T-helper 1 cell treated with Interleukin-12 subunit alpha and Interleukin-12 subunit beta and Interleukin-4 antibody, amounts not matched to agents 30 ng/mL and 1 ng/mL, for 36 hours (primary cell): ENCODE measurements at regions not wholly inside any gene's neighbourhood (a gene's known extent, or its start where the extent isn't known, plus 50 kb on each side); places are given as distances from the start of the nearest gene placed in this dataset.
"Not testable (repeated sequence)": the region's sequence is repeated elsewhere in the genome, so short reads cannot be mapped to it uniquely, and the experiment has no call there.

Experiments used
- intact Hi-C: fragments of 100-400 bp; cut with micrococcal nuclease; formaldehyde crosslinking; loops from one replicate; pipeline ENCODE4 v1.15.1; 2024

DNA sequence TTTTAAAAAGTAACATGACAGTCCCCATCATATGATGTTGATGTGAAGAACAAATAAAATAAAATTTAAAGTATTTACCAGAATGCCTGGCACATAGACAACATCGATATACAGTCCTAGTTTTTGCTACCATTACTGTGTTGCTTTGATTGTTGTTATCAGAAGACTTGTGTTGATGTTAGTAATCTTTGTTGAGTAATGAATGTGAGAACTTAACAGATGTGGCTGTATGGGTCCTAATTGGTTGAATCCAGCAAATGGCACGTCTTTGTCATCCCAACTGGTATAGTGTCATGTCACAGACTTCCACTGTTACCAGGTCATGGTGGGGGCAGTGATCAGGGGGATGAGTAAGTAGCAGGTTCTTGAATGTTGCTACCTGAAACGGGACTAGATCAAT, 1151.4 kb upstream of the CDH8 start:
- intact Hi-C loops = no loop called here

DNA sequence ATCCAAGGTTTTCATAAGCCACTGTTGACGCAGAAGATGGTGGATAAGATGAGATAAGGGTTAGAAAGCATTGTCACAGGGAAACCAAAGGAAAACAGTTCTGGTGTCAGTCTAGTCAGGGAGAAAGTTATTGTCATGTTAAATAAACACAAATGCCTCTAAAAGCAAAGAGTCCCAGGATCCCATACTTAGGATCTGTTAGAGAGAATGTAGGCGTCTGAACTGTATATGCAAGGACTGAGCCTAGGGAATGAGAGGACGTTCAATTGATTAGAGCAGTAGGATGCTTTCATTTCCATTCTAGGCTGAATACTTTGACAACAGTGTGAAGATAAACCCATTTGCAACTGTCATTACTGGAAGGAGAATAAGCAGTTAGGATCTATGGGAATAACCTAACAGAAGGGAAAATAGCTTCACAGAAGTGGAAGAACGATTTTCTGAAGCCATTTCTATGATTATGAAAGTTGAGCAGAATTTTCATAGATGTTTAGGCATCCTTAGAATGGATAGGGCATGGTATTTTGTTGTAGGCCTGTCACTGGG, 1149.1 kb upstream of the CDH8 start:
- intact Hi-C loops = no loop called here

DNA sequence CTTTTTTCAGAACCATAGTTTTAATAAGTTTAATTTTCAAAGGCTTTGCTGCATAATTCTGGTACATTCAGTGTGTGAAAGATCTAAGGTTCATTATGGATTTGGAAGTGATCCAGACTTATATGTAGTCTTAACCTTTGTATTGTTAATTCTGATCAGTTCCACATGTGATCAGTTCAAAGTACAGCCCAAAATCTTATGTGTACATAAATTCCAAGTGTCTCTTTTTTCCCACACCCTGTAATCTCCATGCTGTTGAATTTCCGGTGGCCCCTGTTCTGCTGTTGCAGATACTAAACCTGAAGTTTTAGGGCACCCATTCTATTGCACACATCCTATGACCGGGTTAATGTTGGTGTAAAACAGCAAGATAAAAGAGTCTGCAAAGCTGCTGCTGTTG, 1147.5 kb upstream of the CDH8 start:
- intact Hi-C loops = no loop called here

DNA sequence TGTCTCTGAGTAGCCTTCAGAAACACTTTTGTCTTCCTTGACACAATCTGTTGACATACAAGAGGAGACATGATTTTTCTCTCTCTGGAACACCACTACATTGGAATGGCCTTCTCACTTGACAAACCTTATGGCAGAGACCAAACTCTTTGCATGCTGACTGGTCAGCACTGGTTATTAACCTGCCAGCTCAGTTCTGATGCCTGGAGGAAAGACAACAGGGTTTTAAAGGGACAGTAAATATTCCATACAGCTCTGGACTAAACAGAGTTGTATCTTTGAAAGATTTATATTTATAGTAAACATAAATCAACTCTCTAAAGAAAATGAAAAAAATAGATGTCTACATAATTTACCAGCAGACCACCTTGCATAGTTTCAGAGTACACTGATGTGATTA, 1139.1 kb upstream of the CDH8 start:
- intact Hi-C loops = no loop called here

DNA sequence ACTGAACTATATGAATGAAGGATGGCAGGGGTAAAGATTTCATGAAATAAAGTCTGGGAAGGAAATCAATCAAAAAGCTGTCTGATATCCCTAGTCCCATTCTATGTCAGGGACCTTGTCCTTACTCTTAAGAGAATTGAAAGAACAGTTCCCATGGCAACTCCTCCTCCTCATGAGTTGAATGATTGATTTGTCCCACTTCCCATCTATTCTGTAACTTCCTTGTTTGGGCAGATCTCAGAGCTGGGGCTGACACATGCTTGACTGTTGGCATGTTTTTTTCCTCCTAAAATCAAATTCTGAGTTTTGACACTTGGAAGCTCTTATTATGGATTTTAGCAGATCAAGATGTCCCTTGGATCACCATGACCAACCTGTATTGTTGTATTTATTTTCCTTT, 1138.6 kb upstream of the CDH8 start:
- intact Hi-C loops = no loop called here

DNA sequence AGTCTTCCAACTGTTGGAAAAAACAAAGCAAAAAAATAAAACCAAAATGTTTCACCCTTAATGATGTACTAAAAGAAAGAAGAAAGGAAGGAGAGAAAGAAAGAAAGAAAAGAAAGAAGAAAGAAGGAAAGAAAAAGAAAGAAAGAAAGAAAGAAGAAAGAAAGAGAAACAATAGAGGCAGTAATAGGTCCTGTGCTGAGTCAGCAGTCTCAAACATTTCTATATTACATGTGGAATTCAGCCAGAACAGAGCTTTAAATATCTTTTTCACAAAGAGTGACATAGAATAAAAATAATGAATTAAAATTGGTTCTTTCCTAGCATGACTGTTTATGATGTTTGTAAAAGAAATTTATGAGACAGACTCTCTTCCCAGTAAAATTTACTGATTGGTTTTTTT, 1135.3 kb upstream of the CDH8 start:
- intact Hi-C loops = no loop called here

DNA sequence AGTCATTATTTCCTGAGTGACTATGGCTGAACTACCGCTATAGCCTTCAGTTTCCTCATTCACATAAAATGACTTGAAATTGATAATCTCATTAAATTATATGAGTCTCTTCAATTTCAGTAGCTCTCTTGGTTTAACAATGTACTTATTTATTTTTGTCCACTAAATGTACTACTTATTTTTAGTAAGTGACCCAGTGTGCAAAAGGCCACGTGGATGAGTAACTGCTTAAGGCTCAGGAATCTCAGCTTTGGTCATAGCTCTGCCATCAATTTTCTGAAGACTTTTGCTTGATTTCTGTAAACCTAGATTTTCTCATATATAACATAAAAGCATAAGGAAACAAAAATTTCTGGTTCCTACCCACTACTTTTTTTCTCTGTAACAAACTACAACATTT, 1132.9 kb upstream of the CDH8 start:
- intact Hi-C loops = no loop called here

DNA sequence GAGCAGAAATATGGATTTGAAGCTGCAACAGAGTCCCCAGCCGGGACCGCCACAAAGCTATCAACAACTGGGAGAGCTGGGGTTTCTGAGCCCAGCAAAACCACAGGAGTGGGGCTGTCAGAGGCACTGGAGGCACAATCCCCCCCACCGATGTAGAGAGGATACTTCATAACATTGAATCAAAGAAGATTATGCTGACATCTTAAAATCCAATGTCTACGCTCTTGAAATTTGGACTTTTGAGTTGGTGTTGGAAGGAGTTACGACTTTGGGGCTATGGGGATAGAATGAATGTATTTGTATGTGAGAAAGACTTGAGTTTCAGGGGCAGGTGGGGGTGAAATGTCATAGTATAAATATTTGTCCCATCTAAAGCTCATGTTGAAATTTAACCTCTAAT, 1121.6 kb upstream of the CDH8 start:
- intact Hi-C loops = no loop called here

DNA sequence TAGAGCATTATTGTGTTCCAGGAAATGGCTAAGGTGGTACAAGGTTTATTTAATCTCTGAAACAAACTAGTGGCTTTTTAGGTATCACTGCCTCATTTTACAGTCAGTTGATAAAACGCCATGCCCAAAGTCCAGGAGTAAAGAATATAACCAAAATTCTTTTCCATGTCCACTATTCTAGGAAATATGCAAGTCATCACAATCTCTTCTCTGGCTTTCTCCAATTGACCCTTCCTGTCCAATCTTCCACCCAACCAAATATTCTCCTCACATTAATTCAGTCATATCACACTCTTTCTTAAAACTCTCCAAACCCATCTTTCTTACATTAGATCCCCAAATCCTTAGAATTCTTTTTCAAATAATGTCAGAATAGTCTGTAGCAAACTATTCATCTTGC, 1110.0 kb upstream of the CDH8 start:
- intact Hi-C loops = no loop called here

DNA sequence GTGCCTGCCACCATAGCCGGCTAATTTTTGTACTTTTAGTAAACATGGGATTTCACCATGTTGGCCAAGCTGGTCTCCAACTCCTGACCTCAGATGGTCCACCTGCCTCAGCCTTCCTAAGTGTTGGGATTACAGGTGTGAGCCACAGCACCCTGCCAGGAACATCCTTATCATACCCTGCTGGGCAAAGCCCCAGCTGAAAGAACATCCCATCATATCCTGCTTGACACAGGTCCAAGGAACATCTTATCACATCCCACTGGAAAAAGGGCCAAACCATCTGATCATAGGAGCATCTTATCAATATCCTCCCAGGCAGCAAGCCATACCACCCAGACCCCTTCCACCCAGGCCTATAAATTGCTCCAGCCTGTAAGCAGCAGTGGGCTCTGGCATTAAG, 1109.2 kb upstream of the CDH8 start:
- intact Hi-C loops = no loop called here

DNA sequence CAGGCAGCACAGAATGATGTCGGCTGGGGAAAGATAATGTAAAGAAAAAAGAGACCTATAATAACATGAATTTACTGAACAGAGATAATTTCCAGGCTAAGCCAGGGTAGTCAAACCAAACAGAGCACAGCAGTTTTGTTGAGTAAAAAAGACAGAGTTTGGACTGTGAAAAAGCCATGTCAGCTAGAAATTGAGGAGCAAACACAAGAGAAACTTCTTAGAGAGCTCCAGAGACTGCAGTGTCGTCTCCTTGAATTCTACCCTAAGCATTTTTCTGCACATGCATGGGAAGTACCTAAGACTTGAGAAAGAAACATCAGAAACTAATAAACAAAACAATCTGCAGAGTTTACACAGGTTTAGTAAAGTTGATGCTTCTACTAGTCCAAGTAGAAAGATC, 1098.8 kb upstream of the CDH8 start:
- intact Hi-C loops = no loop called here

DNA sequence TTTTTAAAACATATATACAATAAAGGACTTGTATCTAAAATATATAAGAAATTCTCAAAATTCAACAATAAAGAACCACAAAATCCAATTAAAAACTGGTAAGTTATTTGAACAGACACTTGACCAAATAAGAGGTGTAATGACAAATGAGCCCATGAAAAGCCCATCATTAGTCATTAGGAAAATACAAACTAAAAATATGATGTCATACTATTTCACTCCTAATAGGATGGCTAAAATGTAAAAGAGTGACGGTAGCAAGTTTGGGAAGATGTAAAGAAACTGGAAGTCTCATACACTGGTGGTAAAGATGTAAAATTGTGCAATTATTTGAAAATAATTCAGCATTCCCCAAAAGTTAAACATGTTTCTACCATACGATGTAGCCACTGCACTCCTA, 1095.3 kb upstream of the CDH8 start:
- intact Hi-C loops = no loop called here

DNA sequence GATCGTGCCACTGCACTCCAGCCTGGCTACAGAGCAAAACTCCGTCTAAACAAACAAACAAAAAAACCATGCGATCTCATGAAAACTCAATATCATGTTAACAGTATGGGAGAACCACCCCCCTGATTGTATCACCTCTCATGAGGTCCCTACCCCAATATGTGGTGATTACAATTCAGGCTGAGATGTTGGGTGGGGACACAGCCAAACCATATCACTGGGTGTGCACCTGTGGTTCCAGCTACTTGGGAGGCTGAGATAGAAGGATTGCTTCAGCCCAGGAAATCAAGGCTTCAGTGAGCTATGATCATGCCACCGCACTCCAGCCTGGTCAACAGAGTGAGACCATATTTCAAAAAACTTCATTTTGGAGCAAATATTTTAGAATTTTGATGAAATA, 1094.7 kb upstream of the CDH8 start:
- intact Hi-C loops = no loop called here

DNA sequence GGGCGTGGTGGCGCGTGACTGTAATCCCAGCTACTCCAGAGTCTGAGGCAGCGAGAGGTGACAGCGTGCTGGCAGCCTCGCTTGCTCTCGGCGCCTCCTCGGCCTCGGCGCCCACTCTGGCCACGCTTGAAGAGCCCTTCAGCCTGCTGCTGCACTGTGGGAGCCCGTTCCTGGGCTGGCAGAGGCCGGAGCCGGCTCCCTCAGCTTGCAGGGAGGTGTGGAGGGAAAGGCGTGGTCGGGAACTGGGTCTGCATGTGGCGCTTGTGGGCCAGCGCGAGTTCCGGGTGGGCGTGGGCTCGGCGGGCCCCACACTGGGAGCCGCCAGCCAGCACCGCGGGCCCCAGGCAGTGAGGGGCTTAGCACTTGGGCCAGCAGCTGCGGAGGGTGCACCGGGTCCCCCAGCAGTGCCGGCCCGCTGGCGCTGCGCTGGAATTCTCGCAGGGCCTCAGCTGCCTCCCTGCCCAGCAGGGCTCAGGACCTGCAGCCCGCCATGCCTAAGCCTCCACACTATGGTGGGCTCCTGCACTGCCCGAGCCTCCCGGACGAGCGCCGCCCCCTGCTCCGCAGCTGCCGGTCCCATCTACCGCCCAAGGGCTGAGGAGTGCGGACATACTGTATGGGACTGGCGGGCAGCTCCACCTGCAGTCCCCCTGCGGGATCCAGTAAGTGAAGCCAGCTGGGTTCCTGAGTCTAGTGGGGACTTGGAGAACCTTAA, 1093.3 kb upstream of the CDH8 start:
- intact Hi-C loops = no loop called here

DNA sequence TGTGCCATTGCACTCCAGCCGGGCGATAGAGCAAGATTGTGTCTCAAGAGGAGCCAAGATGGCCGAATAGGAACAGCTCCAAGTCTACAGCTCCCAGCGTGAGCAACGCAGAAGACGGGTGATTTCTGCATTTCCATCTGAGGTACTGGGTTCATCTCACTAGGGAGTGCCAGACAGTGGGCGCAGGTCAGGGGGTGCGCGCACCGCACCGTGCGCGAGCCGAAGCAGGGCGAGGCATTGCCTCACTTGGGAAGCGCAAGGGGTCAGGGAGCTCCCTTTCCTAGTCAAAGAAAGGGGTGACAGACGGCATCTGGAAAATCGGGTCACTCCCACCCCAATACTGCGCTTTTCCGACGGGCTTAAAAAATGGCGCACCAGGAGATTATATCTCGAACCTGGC, 1083.7 kb upstream of the CDH8 start:
- intact Hi-C loops = not testable (repeated sequence)

DNA sequence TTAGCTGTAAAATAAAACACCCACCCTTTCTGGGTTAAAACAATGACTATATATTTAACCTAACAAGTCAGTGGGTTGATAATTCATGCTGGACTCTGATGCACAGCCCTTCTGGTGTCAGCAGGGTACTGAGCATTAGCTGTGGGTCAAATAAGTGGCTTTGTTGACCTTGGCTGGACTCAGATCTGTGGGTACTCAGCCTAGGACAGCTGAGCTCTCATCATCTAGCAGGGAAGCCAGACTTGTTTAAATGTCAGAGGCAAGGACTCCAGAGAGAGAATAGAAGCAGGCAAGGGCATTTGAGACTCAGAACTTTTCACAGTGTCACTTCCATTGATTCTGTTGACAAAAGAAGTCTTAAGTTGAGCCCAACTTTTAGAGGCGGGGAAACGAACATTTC, 1063.8 kb upstream of the CDH8 start:
- intact Hi-C loops = no loop called here

DNA sequence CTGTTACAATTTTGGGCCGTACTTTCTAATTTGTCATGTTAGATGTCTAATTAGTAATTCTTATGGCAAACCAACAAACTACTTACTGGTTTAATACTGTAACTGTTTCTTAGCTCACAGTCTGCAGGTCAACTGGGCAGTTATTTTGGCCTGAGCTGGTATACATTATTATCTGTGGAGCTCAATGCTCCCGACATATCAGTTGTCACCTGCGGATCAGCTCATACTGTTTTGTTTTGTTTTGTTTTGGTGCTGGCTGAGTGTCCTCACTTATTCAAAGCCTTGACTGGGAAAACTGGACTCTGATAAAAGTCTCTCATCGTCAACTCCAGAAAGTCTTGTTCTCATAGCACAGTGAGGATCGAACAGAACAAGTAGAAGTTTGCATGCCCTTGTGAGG, 1060.6 kb upstream of the CDH8 start:
- intact Hi-C loops = no loop called here

DNA sequence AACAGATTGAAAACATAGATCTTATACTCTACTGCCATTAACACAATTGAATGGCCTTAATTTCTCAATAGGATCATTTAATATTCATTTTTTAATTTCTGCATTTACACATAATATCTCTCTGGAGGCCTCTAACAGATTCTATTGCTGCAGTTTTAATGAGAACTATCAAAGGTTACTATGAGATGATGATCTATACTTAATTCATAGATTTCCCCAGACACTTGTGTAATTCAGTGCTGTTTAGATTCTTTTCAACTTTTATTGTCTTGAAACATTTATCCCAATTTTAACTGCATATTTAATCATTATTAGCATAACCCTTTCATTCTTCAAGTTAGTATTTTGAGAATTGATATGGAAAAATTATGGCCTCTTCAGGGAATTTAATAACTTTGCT, 1056.5 kb upstream of the CDH8 start:
- intact Hi-C loops = no loop called here

DNA sequence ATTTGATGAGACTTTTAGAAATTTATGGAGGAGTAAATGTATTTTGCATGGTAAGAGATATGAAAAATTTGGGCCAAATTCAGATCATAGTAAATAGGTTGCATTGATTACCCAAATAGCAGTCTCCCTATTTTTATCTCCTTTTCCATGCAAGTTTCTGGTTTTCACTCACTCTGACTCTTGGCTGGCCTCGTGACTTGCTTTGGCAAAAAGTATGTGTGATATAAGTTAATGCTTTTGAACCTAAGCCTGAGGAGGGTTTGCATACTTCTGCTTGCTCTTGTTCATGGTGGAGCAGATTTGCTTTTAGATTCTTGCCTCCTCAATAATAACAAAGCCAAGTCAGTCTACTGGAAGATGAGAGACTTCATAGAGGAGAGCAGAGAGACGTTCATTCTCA, 1045.9 kb upstream of the CDH8 start:
- intact Hi-C loops = no loop called here

DNA sequence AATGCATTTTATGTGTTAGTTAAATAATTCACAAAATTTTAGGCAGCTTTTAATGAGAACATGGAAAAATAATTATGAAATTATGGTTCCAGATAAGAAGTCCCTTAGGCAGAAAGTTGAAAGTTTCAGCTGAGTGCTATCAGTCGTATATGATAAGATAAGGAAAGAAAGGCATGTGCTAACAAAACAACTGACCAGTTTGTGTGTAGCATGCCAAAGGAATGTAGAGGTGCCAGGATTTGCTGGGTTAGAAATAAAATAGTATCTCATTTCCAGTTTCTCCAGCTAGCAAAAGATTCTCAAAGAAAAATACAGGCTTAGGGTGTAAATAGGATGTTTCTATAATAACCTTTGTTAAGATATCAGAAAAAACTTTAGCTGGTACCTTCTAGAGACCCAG, 1044.5 kb upstream of the CDH8 start:
- intact Hi-C loops = no loop called here

DNA sequence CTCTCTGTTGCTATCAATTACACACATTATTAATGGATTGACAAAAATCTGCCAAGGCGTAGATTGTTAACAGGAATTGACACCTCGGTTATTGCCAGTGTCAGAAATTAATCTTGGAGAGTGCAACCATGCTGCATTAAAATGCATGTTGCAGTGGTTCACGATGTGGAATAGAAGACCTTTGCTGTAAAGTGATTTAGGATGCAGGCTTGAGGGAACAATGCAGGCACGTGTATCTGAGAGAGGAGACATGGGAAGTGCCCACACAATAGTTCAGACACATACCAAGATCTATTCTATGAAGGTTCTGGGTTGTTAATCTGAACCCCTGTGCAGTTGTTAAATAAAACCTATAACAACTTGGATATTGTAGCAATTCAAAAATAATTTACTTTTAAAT, 1032.8 kb upstream of the CDH8 start:
- intact Hi-C loops = no loop called here

DNA sequence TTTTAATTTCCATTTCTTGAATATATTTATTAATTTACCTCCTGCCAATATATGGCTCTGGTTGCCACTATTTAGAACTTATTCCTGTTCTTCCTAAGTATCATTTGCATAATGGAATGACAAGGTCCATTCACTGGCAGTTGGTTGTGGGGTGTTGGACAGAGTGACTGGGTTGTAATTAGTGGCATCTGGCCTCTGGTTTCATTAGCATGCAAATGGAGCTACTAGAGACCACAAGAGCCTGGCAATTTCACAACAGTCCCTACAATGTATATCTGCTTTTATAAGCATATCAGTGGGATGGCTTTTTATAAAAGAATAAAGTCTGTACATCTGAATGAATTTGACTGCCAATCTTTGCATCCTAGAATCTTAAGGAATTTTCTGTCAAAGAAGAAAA, 1030.9 kb upstream of the CDH8 start:
- intact Hi-C loops = no loop called here

DNA sequence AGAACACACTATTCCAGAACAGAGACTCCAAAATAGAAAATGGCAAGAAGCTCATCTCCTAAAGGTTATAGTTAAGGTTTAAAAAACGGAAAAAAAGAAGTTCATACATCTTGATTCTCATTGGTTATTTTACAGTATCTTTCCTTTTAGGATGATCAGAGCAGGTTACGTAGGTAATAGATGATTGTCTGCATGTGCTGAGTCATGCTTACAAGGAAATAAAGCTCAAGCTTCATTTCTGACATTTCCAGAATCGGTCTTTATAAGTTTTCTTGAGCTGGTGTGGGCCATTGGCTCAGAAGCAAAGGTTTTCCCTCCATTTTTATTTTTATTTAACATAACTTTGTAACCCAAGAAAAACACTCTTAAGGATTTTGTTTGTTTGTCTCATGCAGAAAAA, 1030.3 kb upstream of the CDH8 start:
- intact Hi-C loops = no loop called here

DNA sequence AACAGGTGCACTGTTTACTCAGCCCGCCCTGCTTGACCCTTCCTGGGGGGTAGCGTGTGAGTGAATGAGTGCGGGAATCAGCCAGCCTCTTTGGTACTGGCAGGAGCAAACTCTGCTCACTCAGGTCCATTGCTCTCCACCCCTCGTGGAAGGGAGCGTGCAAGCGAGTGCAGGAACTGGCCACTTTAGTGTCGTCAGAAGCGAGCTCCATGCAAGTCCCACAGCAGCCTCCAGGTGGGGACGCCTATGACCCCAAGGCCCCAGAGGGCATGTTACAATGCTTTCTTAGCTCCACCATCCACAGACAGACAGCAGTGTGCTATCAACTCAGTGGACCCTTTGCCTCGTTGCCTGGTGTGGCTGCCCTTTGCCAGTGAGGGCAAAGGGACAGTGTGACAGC, 1025.1 kb upstream of the CDH8 start:
- intact Hi-C loops = no loop called here
